Mesenchymal stem cell (in vitro differentiated cells and primary cell): ENCODE measurements at regions not wholly inside any gene's neighbourhood (a gene's known extent, or its start where the extent isn't known, plus 50 kb on each side); places are given as distances from the start of the nearest gene placed in this dataset. TPM values are rescaled to one million over a fixed set of nuclear protein-coding genes. Genes with fewer than 3 reads are reported as not detected.

ENCODE experiments used
- small RNA-seq: library from polyadenylated mRNA; stranded (forward); fragments of <200 nt; extraction: miRNeasy Mini kit (QIAGEN cat#:217004); gene quantifications from one replicate; pipeline ENCODE3, GENCODE V24; 2013; ENCODE audit warnings: low read depth

Small RNA genes lying in the stretch of these regions (small RNA-seq; reads per million reads assigned to genes)
- gene AC113347.2 (not detected), gene AC113347.3 (not detected), gene RNU4-43P (not detected)
